ENCODE measurements at regions not wholly inside any gene's neighbourhood (a gene's known extent, or its start where the extent isn't known, plus 50 kb on each side); places are given as distances from the start of the nearest gene placed in this dataset.

- Histone ChIP-seq H3K79me2 (ENCODE audit: control insufficient read depth, insufficient read depth, low read length) (no peaks in the 10 kb centered on the region), H3K9me3 (ENCODE audit: control insufficient read depth, low read depth, low read length) (peaks cover 3% of the 10 kb centered on the region), H3K27me3 (ENCODE audit: control insufficient read depth, extremely low read depth, insufficient read depth, low read length) (no peaks in the 10 kb centered on the region), H3K36me3 (ENCODE audit: control insufficient read depth in 2 of 2, extremely low read depth in 1 of 2, insufficient read depth in 2 of 2, low read length in 2 of 2) (no peaks in the 10 kb centered on the region), H3K4me2 (ENCODE audit: control insufficient read depth, extremely low read depth, insufficient read depth, low read depth, low read length) (no peak overlapping the region), H4K20me1 (ENCODE audit: control insufficient read depth, extremely low read depth, insufficient read depth, low read length) (no peaks in the 10 kb centered on the region), H2AFZ (ENCODE audit: control insufficient read depth, low read length) (no peak overlapping the region), H3K9ac (ENCODE audit: control insufficient read depth, extremely low read depth, insufficient read depth, low read length) (no peak overlapping the region), H3K27ac (ENCODE audit: control insufficient read depth, insufficient read depth, low read length) (no peak overlapping the region), H3K9me1 (ENCODE audit: control insufficient read depth, extremely low read depth, insufficient read depth, low read length) (no peaks in the 10 kb centered on the region), H3K4me3 (ENCODE audit: control insufficient read depth in 2 of 3, extremely low read depth in 1 of 3, insufficient read depth in 2 of 3, low read depth in 1 of 3, low read length in 3 of 3) (no peak overlapping the region), H3K4me1 (ENCODE audit: control insufficient read depth, extremely low read depth, insufficient read depth, low read length) (no peaks in the 10 kb centered on the region)
- DNase-seq (ENCODE audit: low read depth, low spot score) (no peak), FAIRE-seq (no peak)
- dilution Hi-C loops (cut with MboI; ENCODE audit: extremely low pct_ligation_motif_present, low sequenced_read_pairs), result no loop called here
- no peak for TF ChIP-seq EZH2 (IDR thresholded peaks at IDR 0.05; ENCODE audit: low read length)
- TF ChIP-seq, protein P1, sequence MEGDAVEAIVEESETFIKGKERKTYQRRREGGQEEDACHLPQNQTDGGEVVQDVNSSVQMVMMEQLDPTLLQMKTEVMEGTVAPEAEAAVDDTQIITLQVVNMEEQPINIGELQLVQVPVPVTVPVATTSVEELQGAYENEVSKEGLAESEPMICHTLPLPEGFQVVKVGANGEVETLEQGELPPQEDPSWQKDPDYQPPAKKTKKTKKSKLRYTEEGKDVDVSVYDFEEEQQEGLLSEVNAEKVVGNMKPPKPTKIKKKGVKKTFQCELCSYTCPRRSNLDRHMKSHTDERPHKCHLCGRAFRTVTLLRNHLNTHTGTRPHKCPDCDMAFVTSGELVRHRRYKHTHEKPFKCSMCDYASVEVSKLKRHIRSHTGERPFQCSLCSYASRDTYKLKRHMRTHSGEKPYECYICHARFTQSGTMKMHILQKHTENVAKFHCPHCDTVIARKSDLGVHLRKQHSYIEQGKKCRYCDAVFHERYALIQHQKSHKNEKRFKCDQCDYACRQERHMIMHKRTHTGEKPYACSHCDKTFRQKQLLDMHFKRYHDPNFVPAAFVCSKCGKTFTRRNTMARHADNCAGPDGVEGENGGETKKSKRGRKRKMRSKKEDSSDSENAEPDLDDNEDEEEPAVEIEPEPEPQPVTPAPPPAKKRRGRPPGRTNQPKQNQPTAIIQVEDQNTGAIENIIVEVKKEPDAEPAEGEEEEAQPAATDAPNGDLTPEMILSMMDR (optimal IDR thresholded peaks at IDR 0.05 in 1 of 3, IDR thresholded peaks at IDR 0.05 in 1 of 3, conservative IDR thresholded peaks at IDR 0.05 in 1 of 3; ENCODE audit: extremely low read depth in 1 of 3, insufficient read depth in 2 of 3, low read length in 3 of 3), result no peak
These were observed 171.6 kb downstream of the VAPA start for GRCh38 chr18:10085416-10085815.

DNA sequence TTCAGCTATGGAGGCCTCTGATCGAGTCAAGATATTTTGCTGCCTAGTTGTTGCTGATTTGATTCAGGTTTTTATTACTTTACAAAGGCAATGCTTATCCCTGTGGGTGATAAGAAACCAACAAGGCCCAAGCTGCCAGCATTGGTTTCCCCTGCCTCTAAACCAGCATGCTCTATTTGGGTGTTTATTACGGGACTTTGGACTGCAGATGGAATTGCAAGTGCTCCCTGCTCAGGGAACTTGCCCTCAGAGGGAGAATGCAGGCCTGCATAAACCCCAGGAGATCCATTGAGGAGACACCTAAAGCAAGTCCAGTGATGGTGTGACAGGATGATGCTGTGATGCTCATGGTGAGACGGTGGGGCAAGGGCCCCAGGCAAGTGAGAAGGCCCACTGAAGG, 172.1 kb downstream of the VAPA start:
- no peaks in the 10 kb centered on the region for H4K20me1 ChIP-seq (ENCODE audit: control insufficient read depth, extremely low read depth, insufficient read depth, low read length)
- H3K9me3 ChIP-seq (ENCODE audit: control insufficient read depth, low read depth, low read length), result peaks cover 3% of the 10 kb centered on the region
- H3K4me3 ChIP-seq (ENCODE audit: control insufficient read depth in 2 of 3, extremely low read depth in 1 of 3, insufficient read depth in 2 of 3, low read depth in 1 of 3, low read length in 3 of 3), result no peak overlapping the region
- no peaks in the 10 kb centered on the region for H3K79me2 ChIP-seq (ENCODE audit: control insufficient read depth, insufficient read depth, low read length)
- H3K4me2 ChIP-seq (ENCODE audit: control insufficient read depth, extremely low read depth, insufficient read depth, low read depth, low read length), result no peak overlapping the region
- dilution Hi-C loops (cut with MboI; ENCODE audit: extremely low pct_ligation_motif_present, low sequenced_read_pairs), result no loop called here
- H3K9me1 ChIP-seq (ENCODE audit: control insufficient read depth, extremely low read depth, insufficient read depth, low read length), result no peaks in the 10 kb centered on the region
- H3K9ac ChIP-seq (ENCODE audit: control insufficient read depth, extremely low read depth, insufficient read depth, low read length), result no peak overlapping the region
- no peak for TF ChIP-seq EZH2 (IDR thresholded peaks at IDR 0.05; ENCODE audit: low read length)
- TF ChIP-seq, protein P1 (optimal IDR thresholded peaks at IDR 0.05 in 1 of 3, IDR thresholded peaks at IDR 0.05 in 1 of 3, conservative IDR thresholded peaks at IDR 0.05 in 1 of 3; ENCODE audit: extremely low read depth in 1 of 3, insufficient read depth in 2 of 3, low read length in 3 of 3), result no peak
- H3K27ac ChIP-seq (ENCODE audit: control insufficient read depth, insufficient read depth, low read length), result no peak overlapping the region
- H3K36me3 ChIP-seq (ENCODE audit: control insufficient read depth in 2 of 2, extremely low read depth in 1 of 2, insufficient read depth in 2 of 2, low read length in 2 of 2), result no peaks in the 10 kb centered on the region
- no peak overlapping the region for H2AFZ ChIP-seq (ENCODE audit: control insufficient read depth, low read length)
- DNase-seq (ENCODE audit: low read depth, low spot score) (no peak), FAIRE-seq (no peak)
- H3K27me3 ChIP-seq (ENCODE audit: control insufficient read depth, extremely low read depth, insufficient read depth, low read length), result no peaks in the 10 kb centered on the region
- no peaks in the 10 kb centered on the region for H3K4me1 ChIP-seq (ENCODE audit: control insufficient read depth, extremely low read depth, insufficient read depth, low read length)

All from keratinocyte (primary cell).